ENCODE measurements at regions not wholly inside any gene's neighbourhood (a gene's known extent, or its start where the extent isn't known, plus 50 kb on each side); places are given as distances from the start of the nearest gene placed in this dataset.
A peak's percentile ranks its signal among the peaks of the same experiment; 100 is the strongest.

DNA sequence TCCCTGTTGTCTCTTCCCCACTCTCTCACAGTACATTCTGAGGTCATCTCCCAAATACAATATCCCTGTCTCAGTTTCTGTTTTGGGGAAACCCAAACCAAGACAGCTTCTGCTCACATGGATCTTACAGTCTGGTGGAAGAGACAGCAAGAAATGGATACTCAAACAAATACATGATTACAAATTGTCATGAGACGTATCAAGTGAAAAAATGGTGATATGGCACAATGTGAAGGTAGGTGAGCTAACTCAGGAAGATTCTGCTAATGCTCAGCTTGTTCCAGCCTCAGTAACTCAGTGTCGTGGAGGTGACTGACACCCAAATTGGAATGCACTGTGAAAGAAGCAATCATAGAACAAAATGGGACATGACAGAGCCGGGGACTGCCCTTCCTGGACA is 68.3 kb downstream of the CHST1 start:
- DNase-seq (ENCODE audit: low spot score) = no peak

DNA sequence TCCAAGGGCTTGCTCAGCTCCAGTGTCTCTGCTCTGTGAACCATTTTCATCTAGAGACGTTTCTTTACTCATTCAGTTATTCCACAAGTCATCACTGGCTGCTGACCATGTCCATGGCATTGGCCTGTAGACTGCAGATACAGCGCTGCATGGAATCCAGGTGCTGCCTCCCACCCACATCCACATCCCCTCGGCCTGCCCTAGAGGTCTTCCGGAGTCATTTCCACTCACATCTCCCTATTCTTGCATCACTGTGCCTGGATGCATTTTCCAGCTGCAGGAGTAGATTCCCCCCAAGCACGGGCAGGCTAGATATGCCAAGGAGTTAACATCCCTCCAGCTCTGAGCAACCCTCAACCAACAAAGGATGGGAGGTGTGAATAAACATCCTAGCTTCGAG is 68.9 kb downstream of the CHST1 start:
- DNase-seq (ENCODE audit: low spot score) = no peak

GRCh38 chr11:45593992-45594391 is 71.4 kb downstream of the CHST1 start:
- DNase-seq (ENCODE audit: low spot score) = no peak

GRCh38 chr11:45592636-45593035 is 72.8 kb downstream of the CHST1 start:
- DNase-seq (ENCODE audit: low spot score) = no peak

GRCh38 chr11:45590743-45591142 is 74.7 kb downstream of the CHST1 start:
- DNase-seq (ENCODE audit: low spot score) = no peak

GRCh38 chr11:45585205-45585604 is 80.2 kb downstream of the CHST1 start:
- no peak for DNase-seq (ENCODE audit: low spot score)

- no peak for DNase-seq (ENCODE audit: low spot score)
Measured at GRCh38 chr11:45583981-45584566, 81.3 kb downstream of the CHST1 start.

GRCh38 chr11:45580399-45580798 is 85.0 kb downstream of the CHST1 start:
- DNase-seq (ENCODE audit: low spot score) = peak; percentile 48

- DNase-seq (ENCODE audit: low spot score) = no peak
Measured at GRCh38 chr11:45578316-45578715, 87.1 kb downstream of the CHST1 start.

GRCh38 chr11:45577752-45578151 is 87.7 kb downstream of the CHST1 start:
- DNase-seq (ENCODE audit: low spot score) = no peak

GRCh38 chr11:45576461-45577215 is 88.8 kb downstream of the CHST1 start:
- DNase-seq (ENCODE audit: low spot score) = no peak

DNA sequence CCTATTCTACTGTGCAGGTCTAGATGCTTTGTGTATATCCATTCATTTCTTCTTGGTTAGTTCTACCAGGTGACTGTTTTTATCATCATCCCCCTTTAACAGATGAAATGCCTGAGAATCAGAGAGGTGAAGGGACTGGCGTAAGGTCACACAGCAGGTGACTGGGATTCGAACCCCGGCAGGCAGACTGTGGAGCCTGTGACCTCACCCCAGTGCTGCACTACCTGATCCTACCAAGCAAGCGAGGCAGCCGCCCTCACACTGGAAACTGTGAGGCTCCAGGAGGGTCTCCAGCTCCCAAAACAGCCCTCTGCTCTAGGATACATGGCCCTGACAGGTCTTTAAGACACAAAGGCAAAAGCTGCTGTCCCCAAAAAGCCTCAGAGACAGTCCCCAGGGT is 91.7 kb downstream of the CHST1 start:
- no peak for DNase-seq (ENCODE audit: low spot score)

- no peak for DNase-seq (ENCODE audit: low spot score)
Measured at GRCh38 chr11:45572354-45573123, 92.9 kb downstream of the CHST1 start.

DNA sequence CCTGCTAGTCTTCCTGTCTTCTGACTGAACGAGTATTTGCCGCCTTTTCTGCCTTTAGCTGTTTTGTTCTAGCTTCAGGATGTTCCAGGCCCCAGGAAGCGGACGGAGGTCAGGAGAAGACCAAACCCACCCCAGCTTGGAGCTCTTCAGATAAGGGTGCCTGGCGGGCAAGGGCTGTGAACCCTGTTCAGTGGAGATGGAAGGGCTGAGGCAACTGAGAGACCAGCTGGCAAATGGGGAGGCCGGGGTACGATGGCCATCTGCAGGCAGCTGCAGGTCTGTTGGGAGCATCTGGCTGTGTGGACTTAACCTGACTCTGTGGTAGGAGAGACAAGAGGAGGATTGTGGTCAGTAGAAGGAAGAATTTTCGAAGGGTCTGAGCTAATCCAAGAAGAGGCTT is 95.6 kb downstream of the CHST1 start:
- no peak for DNase-seq (ENCODE audit: low spot score)

- no peak for DNase-seq (ENCODE audit: low spot score)
Measured at GRCh38 chr11:45568049-45568448, 97.4 kb downstream of the CHST1 start.

DNA sequence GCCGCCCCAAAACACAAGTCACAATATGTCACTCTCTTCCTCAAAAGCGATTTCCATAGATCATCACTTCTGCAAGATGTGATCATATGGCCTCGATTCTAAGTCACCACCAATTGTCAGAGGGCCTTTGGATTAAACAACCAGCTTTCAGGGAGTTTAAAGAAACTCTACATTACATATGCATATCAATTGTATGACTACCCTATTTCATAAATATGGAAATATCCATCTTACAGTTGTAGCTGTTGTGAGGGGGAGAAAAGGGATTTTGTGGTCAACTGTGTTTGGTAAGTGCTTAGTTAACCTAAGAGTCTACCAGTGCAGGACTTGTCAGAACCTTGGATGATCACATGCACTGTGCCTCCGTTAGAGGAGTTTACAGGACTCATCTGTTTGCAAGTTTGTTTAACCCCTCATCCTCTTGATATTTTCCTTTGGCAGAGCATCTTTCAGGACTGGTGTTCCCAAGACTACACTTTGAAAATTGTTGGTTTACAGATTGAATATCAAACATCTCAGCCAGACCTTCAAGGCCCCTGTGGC is 99.9 kb downstream of the CHST1 start:
- DNase-seq (ENCODE audit: low spot score) = no peak

DNA sequence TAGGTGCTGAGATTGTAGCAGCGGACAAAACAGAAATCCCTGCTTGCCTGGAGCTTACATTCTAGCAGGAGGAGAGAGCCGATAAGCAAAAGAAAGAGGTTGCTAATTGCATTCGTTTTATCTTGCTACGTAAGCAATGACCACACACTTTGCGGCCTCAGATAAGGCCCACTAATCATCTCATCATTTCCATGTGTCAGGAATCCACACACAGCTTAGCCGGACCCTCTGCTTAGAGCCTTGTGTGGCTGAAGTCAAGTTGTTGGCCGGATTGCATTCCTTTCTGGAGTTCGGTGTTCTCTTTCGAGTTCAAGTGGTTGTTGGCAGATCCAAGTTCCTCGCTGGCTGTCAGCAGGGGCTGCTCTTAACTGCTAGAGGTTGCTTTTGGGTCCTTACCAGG is 101.6 kb downstream of the CHST1 start:
- DNase-seq (ENCODE audit: low spot score) = no peak

DNA sequence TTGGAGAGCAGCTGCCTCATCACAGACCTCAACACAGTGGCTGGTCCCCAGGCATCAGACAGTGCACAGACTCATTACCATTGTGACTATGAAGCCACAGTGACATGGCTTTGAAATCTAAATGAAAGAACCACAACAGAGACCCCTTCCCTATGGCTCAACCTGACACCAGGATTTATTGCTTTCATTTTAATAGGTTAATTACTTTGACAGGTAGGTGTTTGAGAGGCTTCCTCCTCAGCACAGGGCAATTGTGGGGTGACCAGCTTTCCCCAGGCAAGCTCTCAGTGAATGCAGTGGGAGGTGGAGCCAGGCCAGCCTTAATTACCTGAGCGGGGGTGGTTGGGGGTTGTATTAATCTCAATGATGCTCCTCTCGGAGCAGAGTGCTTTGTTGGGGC is 102.3 kb downstream of the CHST1 start:
- no peak for DNase-seq (ENCODE audit: low spot score)

GRCh38 chr11:45560913-45561281 is 104.5 kb downstream of the CHST1 start:
- no peak for DNase-seq (ENCODE audit: low spot score)

GRCh38 chr11:45560155-45560912 is 105.1 kb downstream of the CHST1 start:
- DNase-seq (ENCODE audit: low spot score) = no peak

DNA sequence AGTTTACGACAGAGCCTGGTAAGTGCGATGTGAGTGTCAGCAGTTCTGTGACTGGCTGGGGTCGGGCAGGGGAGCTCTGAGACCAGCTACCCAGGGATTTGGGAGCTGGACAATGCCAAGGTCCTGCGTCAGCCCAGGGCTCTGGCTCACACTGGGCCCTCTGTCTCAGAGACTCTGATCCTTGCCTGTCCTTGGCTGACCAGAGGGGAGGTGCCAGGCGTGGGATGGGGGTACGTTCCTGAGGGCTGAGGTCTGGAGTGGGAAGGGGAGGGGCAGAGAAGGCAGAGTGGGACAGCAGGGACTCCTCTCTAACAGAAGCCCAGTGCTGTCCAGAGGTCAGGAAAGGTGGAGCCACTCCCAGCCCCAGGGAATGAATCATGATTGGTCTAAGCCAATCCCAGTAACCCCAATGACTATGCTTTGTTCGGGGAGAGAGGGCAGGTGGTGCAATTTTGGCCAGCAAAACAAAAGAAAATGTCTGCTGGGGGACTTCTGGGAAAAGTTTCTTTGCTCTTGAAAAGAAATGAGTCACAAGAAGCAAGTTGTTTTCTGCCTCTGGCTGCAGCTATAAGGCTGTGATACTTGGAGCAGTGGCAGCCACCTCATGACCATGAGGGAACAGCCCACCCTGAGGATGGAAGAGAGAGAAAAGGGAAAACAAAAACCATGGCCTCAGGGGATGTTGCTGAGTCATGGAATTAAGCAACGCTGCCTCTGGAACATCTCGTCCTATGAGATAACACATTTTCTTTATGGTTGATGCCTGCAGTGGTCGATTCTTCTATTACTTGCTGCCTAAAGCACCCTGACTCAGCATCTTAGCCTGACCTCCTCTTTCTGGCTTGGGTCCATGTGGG is 108.3 kb downstream of the CHST1 start:
- DNase-seq (ENCODE audit: low spot score) = no peak

Data from HT-29 (cell line).